HepG2 (cell line): ENCODE measurements at regions not wholly inside any gene's neighbourhood (a gene's known extent, or its start where the extent isn't known, plus 50 kb on each side); places are given as distances from the start of the nearest gene placed in this dataset.

Source experiments
- ARNTL ChIP-seq: sonication (generic); formaldehyde crosslinking; IDR thresholded peaks from 2 replicates; pipeline ENCODE4 v1.4.0; 2020; ENCODE audit warnings: mild to moderate bottlenecking, missing genetic modification reagents
- GMEB1 ChIP-seq: sonication (generic); formaldehyde crosslinking; IDR thresholded peaks from 2 replicates; pipeline ENCODE4 v1.5.1; 2020; ENCODE audit warnings: missing genetic modification reagents, mild to moderate bottlenecking, borderline replicate concordance
- HOMEZ ChIP-seq: IDR thresholded peaks from 2 replicates; pipeline ENCODE4 v1.6.1; 2016; ENCODE audit warnings: low read depth
- ZBTB10 ChIP-seq: sonication (generic); formaldehyde crosslinking; IDR thresholded peaks from 2 replicates; pipeline ENCODE4 v1.4.0; 2020; ENCODE audit warnings: missing genetic modification reagents, borderline replicate concordance
- ZBTB3 ChIP-seq: sonication (generic); formaldehyde crosslinking; IDR thresholded peaks from 2 replicates; pipeline ENCODE4 v1.4.0; 2020; ENCODE audit warnings: low read depth, mild to moderate bottlenecking, moderate library complexity, missing genetic modification reagents, borderline replicate concordance
- ZNF30 ChIP-seq: sonication (generic); formaldehyde crosslinking; IDR thresholded peaks from 2 replicates; pipeline ENCODE4 v1.5.0; 2020; ENCODE audit warnings: mild to moderate bottlenecking, missing genetic modification reagents
- ZNF33B ChIP-seq: sonication (generic); formaldehyde crosslinking; IDR thresholded peaks from 2 replicates; pipeline ENCODE4 v1.5.1; 2020; ENCODE audit warnings: mild to moderate bottlenecking, missing genetic modification reagents
- ZNF44 ChIP-seq: sonication (generic); formaldehyde crosslinking; IDR thresholded peaks from 2 replicates; pipeline ENCODE4 v1.5.1; 2020; ENCODE audit warnings: mild to moderate bottlenecking, missing genetic modification reagents
- ZNF446 ChIP-seq: sonication (generic); formaldehyde crosslinking; IDR thresholded peaks from 2 replicates; pipeline ENCODE4 v1.5.0; 2020; ENCODE audit warnings: mild to moderate bottlenecking, missing genetic modification reagents
- ZNF547 ChIP-seq: sonication (generic); formaldehyde crosslinking; IDR thresholded peaks from 2 replicates; pipeline ENCODE4 v1.5.1; 2020; ENCODE audit warnings: mild to moderate bottlenecking, missing genetic modification reagents
- ZNF558 ChIP-seq: sonication (generic); formaldehyde crosslinking; IDR thresholded peaks from 2 replicates; pipeline ENCODE4 v1.9.0; 2022; ENCODE audit warnings: mild to moderate bottlenecking, missing genetic modification reagents, borderline replicate concordance
- ZNF790 ChIP-seq: sonication (generic); formaldehyde crosslinking; IDR thresholded peaks from 2 replicates; pipeline ENCODE4 v1.8.0; 2022; ENCODE audit warnings: missing genetic modification reagents, mild to moderate bottlenecking, borderline replicate concordance
- TF ChIP-seq, protein P1 (sequence below): sonication (generic); formaldehyde crosslinking; IDR thresholded peaks from 2 replicates; pipeline ENCODE4 v1.5.0; 2020; ENCODE audit warnings: mild to moderate bottlenecking, missing genetic modification reagents, moderate library complexity

GRCh38 chr14:32258336-32258993 is 55.4 kb upstream of the RNU6-8 start (continued):
- TF ChIP-seq ZNF44, result 0 out of 2 replicates have a peak, but pooled peaks have one; percentile 36
- TF ChIP-seq ZNF33B, result 0 out of 2 replicates have a peak, but pooled peaks have one; percentile 49
- TF ChIP-seq ZBTB10, result no peak
- TF ChIP-seq, protein P1, sequence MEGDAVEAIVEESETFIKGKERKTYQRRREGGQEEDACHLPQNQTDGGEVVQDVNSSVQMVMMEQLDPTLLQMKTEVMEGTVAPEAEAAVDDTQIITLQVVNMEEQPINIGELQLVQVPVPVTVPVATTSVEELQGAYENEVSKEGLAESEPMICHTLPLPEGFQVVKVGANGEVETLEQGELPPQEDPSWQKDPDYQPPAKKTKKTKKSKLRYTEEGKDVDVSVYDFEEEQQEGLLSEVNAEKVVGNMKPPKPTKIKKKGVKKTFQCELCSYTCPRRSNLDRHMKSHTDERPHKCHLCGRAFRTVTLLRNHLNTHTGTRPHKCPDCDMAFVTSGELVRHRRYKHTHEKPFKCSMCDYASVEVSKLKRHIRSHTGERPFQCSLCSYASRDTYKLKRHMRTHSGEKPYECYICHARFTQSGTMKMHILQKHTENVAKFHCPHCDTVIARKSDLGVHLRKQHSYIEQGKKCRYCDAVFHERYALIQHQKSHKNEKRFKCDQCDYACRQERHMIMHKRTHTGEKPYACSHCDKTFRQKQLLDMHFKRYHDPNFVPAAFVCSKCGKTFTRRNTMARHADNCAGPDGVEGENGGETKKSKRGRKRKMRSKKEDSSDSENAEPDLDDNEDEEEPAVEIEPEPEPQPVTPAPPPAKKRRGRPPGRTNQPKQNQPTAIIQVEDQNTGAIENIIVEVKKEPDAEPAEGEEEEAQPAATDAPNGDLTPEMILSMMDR (CRISPR knock-in tag), result no peak
- no peak for TF ChIP-seq ZNF558 (CRISPR knock-in tag)
- TF ChIP-seq ZNF30 (CRISPR knock-in tag), result no peak
- peak; percentile 60; the same call in 1 of the 2 replicates for TF ChIP-seq ZNF547 (CRISPR knock-in tag)
- 0 out of 2 replicates have a peak, but pooled peaks have one; percentile 25 for TF ChIP-seq GMEB1 (CRISPR knock-in tag)
- no peak for TF ChIP-seq ZNF790 (CRISPR knock-in tag)
- TF ChIP-seq ARNTL (CRISPR knock-in tag), result 0 out of 2 replicates have a peak, but pooled peaks have one; percentile 23
- TF ChIP-seq ZNF446 (CRISPR knock-in tag), result no peak
- TF ChIP-seq HOMEZ (CRISPR knock-in tag), result no peak
- 0 out of 2 replicates have a peak, but pooled peaks have one; percentile 9 for TF ChIP-seq ZBTB3 (CRISPR knock-in tag)
